H1 (cell line): ENCODE measurements at regions not wholly inside any gene's neighbourhood (a gene's known extent, or its start where the extent isn't known, plus 50 kb on each side); places are given as distances from the start of the nearest gene placed in this dataset.

Experiments used
- CREB1 ChIP-seq: IDR thresholded peaks from 2 replicates; pipeline ENCODE4 v1.6.1; 2012; ENCODE audit warnings: inconsistent platforms
- CTCF ChIP-seq, 3 experiments: IDR thresholded peaks; 1 replicate in 2 of 3; 2 replicates in 1 of 3; pipeline versions ENCODE4 v1.5.1 to v1.6.1; 2011; ENCODE audit warnings: low read length in 3 of 3, mild to moderate bottlenecking in 3 of 3, inconsistent platforms in 2 of 3, low read depth in 1 of 3, moderate library complexity in 1 of 3; ENCODE audit not compliant: insufficient read depth in 1 of 3; ENCODE audit errors: control extremely low read depth in 1 of 3
- EZH2 ChIP-seq: fragments of 200-600 bp; sonication (generic); IDR thresholded peaks from 2 replicates; pipeline ENCODE4 v1.7.1; 2012; ENCODE audit warnings: low read depth, mild to moderate bottlenecking, moderate library complexity, low read length, inconsistent platforms; ENCODE audit not compliant: severe bottlenecking
- POLR2A ChIP-seq, 2 experiments: IDR thresholded peaks; 1 replicate in 1 of 2; 2 replicates in 1 of 2; pipeline ENCODE4 v1.6.1; 2011; ENCODE audit warnings: low read depth in 2 of 2, low read length in 2 of 2, mild to moderate bottlenecking in 2 of 2; ENCODE audit errors: control extremely low read depth in 1 of 2
- POLR2AphosphoS5 ChIP-seq: IDR thresholded peaks from 2 replicates; pipeline ENCODE4 v1.6.1; 2011; ENCODE audit warnings: low read depth, low read length
- SP2 ChIP-seq: IDR thresholded peaks from 2 replicates; pipeline ENCODE4 v1.6.1; 2012; ENCODE audit warnings: mild to moderate bottlenecking, low read length, inconsistent platforms
- SUZ12 ChIP-seq: fragments of 200-600 bp; sonication (generic); IDR thresholded peaks from 2 replicates; pipeline ENCODE4 v1.6.1; 2012; ENCODE audit warnings: mild to moderate bottlenecking, inconsistent platforms, low read length, moderate library complexity, mixed read lengths

GRCh38 chr2:106956879-106957278, 70.9 kb upstream of the ST6GAL2 start:
- TF ChIP-seq CTCF (IDR thresholded peaks at IDR 0.05; ENCODE audit: control extremely low read depth in 1 of 3, insufficient read depth in 1 of 3, low read depth in 1 of 3, low read length in 3 of 3) (no peak), POLR2A (IDR thresholded peaks at IDR 0.05; ENCODE audit: control extremely low read depth in 1 of 2, low read depth in 2 of 2, low read length in 2 of 2) (no peak), POLR2AphosphoS5 (no peak), CREB1 (no peak), EZH2 (no peak), SUZ12 (no peak), SP2 (no peak)
